ENCODE measurements at regions not wholly inside any gene's neighbourhood (a gene's known extent, or its start where the extent isn't known, plus 50 kb on each side); places are given as distances from the start of the nearest gene placed in this dataset.

DNA sequence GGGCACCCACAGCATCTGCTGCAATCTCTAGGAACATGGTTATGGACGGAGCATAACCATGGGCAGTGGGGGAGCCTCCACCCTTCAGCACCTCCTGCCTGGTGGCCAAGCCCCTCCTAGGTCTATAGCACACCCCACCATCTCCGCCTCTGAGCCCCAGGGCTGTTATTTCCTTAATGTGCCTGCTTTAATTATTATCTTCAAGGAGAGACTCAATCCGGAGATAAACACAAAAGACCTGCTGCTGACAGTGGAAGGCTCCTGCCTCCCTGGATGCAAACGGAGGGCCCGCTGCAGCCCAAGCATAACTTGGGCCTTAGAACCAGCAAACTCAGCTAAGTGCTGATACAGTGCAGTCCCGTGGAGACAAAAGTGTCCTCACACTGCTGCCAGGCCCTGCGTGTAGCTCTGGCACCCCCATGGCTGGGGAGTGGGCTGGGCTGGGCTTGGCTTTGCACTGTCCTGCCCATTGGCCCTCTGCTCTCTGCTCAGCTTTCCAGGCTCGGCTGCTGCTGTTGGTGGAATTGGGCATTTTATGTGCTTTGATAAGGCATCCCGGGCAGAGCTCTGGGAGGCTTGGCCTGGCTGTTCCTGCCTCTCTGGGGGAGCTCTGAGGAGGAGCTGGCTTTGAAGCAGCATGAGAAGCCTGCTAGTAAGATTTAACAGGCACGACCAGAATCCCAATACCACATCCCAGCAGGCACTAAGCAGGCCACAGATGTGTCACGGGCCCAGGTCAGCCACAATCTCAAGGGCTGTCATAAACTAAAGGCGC, 620.2 kb downstream of the PTPRU start (continued):
- TF ChIP-seq ZBTB11 (CRISPR knock-in tag; IDR thresholded peaks at IDR 0.05): no peak

DNA sequence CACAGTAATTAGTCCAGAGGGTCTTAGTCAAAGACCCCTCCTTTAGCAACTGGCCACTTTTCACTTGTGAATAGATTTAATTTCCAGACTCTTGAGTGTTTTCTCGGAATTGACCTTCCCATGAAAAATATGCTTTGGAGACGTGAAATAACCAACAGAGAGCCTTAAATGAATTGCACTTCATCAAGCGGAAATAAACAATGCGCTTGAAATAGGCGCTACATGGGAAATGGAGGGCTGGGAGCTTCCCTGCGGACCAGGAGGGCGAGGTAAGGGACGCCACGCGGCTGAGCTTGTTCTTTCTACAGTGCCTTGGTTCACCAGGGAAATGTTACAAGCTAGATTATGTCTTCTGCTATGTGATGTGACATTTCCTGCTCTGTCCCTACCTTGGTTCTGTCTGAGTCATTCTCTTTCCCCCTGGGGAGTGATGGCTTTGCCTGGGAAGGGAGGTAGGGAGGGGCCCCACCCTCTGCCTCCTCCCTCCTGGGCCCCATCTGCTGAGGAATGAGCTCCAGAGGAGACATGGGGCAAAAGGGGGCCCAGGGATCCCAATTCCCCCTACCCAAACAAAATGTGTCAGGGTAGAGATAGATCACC, 619.3 kb downstream of the PTPRU start:
- H3K4me2 ChIP-seq (ENCODE audit: control insufficient read depth, insufficient read depth): no peak overlapping the region
- no peak overlapping the region for H3K27ac ChIP-seq (ENCODE audit: control insufficient read depth, insufficient read depth)
- POLR2A ChIA-PET: no interaction called here
- SMC1A ChIA-PET (ENCODE audit: uncharacterized antibody, unreplicated experiment): no interaction called here
- no peaks in the 10 kb centered on the region; a peak in 2 of 4 replicates for H3K27me3 ChIP-seq (replicated peaks in 1 of 2; ENCODE audit: control insufficient read depth in 2 of 2, insufficient read depth in 2 of 2, low read length in 1 of 2)
- DNase-seq (ENCODE audit: low read depth, low spot score): no peak
- intact Hi-C loops (cut with micrococcal nuclease; ENCODE audit: unreplicated experiment): no loop called here
- no peak overlapping the region for H3K4me3 ChIP-seq
- H3K4me1 ChIP-seq (ENCODE audit: control insufficient read depth, insufficient read depth, low read length): no peaks in the 10 kb centered on the region
- H3K9ac ChIP-seq (ENCODE audit: control insufficient read depth, insufficient read depth, low read length): no peak overlapping the region
- no peak overlapping the region for H2AFZ ChIP-seq (ENCODE audit: control insufficient read depth, low read depth, low read length)
- 24% methylated on average over 10 of the region's 10 CpGs for WGBS (ENCODE audit: insufficient coverage, insufficient replicate concordance, low lambda C conversion rate, missing lambda C conversion rate)
- CTCF ChIA-PET: no interaction called here
- in situ Hi-C loops (cut with MboI): no loop called here
- no peak for FAIRE-seq
- RAD21 ChIA-PET (ENCODE audit: unreplicated experiment): no interaction called here
- no peak for ATAC-seq
- no peaks in the 10 kb centered on the region for H4K20me1 ChIP-seq (ENCODE audit: control insufficient read depth, insufficient read depth)
- no peaks in the 10 kb centered on the region for H3K79me2 ChIP-seq (ENCODE audit: control insufficient read depth, insufficient read depth, low read length)
- H3K9me3 ChIP-seq (replicated peaks; ENCODE audit: control insufficient read depth, insufficient read depth, low read length): no peaks in the 10 kb centered on the region; the same call in 2 of the 3 replicates
- BruUV-seq (replicated peaks): no TSS peak
- no peaks in the 10 kb centered on the region for H3K36me3 ChIP-seq (ENCODE audit: control insufficient read depth in 2 of 2, insufficient read depth in 2 of 2, low read length in 1 of 2)
- no peak for TF ChIP-seq TARDBP (IDR thresholded peaks at IDR 0.05; ENCODE audit: borderline replicate concordance)
- no peak for TF ChIP-seq MLLT1 (IDR thresholded peaks at IDR 0.05)
- no peak for TF ChIP-seq RUNX3 (IDR thresholded peaks at IDR 0.05; ENCODE audit: low read length)
- no peak for TF ChIP-seq EP300 (IDR thresholded peaks at IDR 0.05; ENCODE audit: borderline replicate concordance in 1 of 2, control insufficient read depth in 1 of 2, low read depth in 2 of 2, low read length in 2 of 2)
- no peak for TF ChIP-seq ZZZ3 (IDR thresholded peaks at IDR 0.05; ENCODE audit: control insufficient read depth, insufficient read length, low read depth)
- TF ChIP-seq NFYB (IDR thresholded peaks at IDR 0.05; ENCODE audit: insufficient read depth, low read depth, low read length): no peak
- TF ChIP-seq MYC (IDR thresholded peaks at IDR 0.05; ENCODE audit: insufficient read depth, insufficient read length, insufficient replicate concordance, low read length, severe bottlenecking): no peak
- no peak for TF ChIP-seq ZBTB11 (CRISPR knock-in tag; IDR thresholded peaks at IDR 0.05)
- TF ChIP-seq GABPA (IDR thresholded peaks at IDR 0.05; ENCODE audit: low read depth): no peak
- TF ChIP-seq CREB1 (IDR thresholded peaks at IDR 0.05; ENCODE audit: low read depth): no peak
- TF ChIP-seq HDAC2 (IDR thresholded peaks at IDR 0.05): no peak
- no peak for TF ChIP-seq FOXM1 (IDR thresholded peaks at IDR 0.05; ENCODE audit: low read depth, low read length)
- no peak for TF ChIP-seq ATF7 (IDR thresholded peaks at IDR 0.05; ENCODE audit: low read depth)
